CD14-positive monocyte (primary cell): ENCODE measurements at regions not wholly inside any gene's neighbourhood (a gene's known extent, or its start where the extent isn't known, plus 50 kb on each side); places are given as distances from the start of the nearest gene placed in this dataset.

Source experiments
- DNase-seq, 3 donors: peaks; one replicate each; pipeline ENCODE4 v3.0.0-alpha.2; 2011 to 2022
- H2AFZ ChIP-seq: 2 replicates; pipeline ENCODE4 v1.6.0; 2012; ENCODE audit warnings: mild to moderate bottlenecking, low read depth, low read length, inconsistent platforms; ENCODE audit not compliant: insufficient read depth, poor library complexity, severe bottlenecking
- H3K27ac ChIP-seq, 2 donors: 1 replicate in 1 of 2; 2 replicates in 1 of 2; pipeline ENCODE4 v1.5.1; 2012 to 2013; ENCODE audit warnings: low read length in 2 of 2, control low read depth in 1 of 2, inconsistent platforms in 1 of 2, low read depth in 1 of 2, mild to moderate bottlenecking in 1 of 2
- H3K27me3 ChIP-seq, 2 donors: one replicate each; pipeline versions ENCODE4 v1.6.0 to v1.6.1; 2011 to 2013; ENCODE audit warnings: low read length in 2 of 2; ENCODE audit not compliant: control insufficient read depth in 2 of 2, insufficient read depth in 2 of 2
- H3K36me3 ChIP-seq, 2 donors: replicated peaks in 1 of 2; 1 replicate in 1 of 2; 2 replicates in 1 of 2; pipeline versions ENCODE4 v1.5.1 to v1.6.1; 2012 to 2013; ENCODE audit warnings: low read length in 2 of 2, control low read depth in 1 of 2, inconsistent platforms in 1 of 2, mild to moderate bottlenecking in 1 of 2; ENCODE audit not compliant: insufficient read depth in 2 of 2, control insufficient read depth in 1 of 2
- H3K4me1 ChIP-seq, 2 donors: 1 replicate in 1 of 2; 2 replicates in 1 of 2; pipeline versions ENCODE4 v1.5.1 to v1.6.1; 2012 to 2013; ENCODE audit warnings: low read length in 2 of 2, control low read depth in 1 of 2, inconsistent platforms in 1 of 2, mild to moderate bottlenecking in 1 of 2, moderate library complexity in 1 of 2; ENCODE audit not compliant: insufficient read depth in 2 of 2, control insufficient read depth in 1 of 2
- H3K4me2 ChIP-seq: replicated peaks from 2 replicates; pipeline ENCODE3; 2012; ENCODE audit warnings: low read length, moderate library complexity, mild to moderate bottlenecking; ENCODE audit not compliant: poor library complexity, severe bottlenecking; ENCODE audit errors: extremely low read depth
- H3K4me3 ChIP-seq, 3 experiments: fragments of 200-600 bp in 1 of 3; sonication (generic) in 1 of 3; replicated peaks in 1 of 3; 1 replicate in 2 of 3; 2 replicates in 1 of 3; pipeline ENCODE4 v1.5.1; 2011 to 2013; ENCODE audit warnings: low read length in 3 of 3, mild to moderate bottlenecking in 3 of 3, control low read depth in 2 of 3, low read depth in 2 of 3, inconsistent platforms in 1 of 3, moderate library complexity in 1 of 3
- H3K79me2 ChIP-seq: 2 replicates; pipeline ENCODE4 v1.6.0; 2012; ENCODE audit warnings: mild to moderate bottlenecking, control low read depth, inconsistent platforms, low read length, moderate library complexity; ENCODE audit not compliant: insufficient read depth
- H3K9ac ChIP-seq: 2 replicates; pipeline ENCODE4 v1.6.0; 2017; ENCODE audit warnings: low read length, mild to moderate bottlenecking; ENCODE audit not compliant: insufficient read depth, poor library complexity, severe bottlenecking
- H3K9me3 ChIP-seq, 2 donors: replicated peaks in 1 of 2; 1 replicate in 1 of 2; 2 replicates in 1 of 2; pipeline versions ENCODE4 v1.5.1 to v1.6.1; 2012 to 2013; ENCODE audit warnings: low read length in 2 of 2, control low read depth in 1 of 2; ENCODE audit not compliant: control insufficient read depth in 1 of 2, insufficient read depth in 1 of 2
- H4K20me1 ChIP-seq: 2 replicates; pipeline ENCODE4 v1.6.0; 2012; ENCODE audit warnings: mild to moderate bottlenecking, low read length, control low read depth, moderate library complexity; ENCODE audit not compliant: insufficient read depth
- H3K27ac Mint-ChIP-seq, 7 donors: one replicate each; pipeline ENCODE4 v1.8.0; 2020; ENCODE audit warnings: mild to moderate bottlenecking in 7 of 7, mixed read lengths in 7 of 7, moderate library complexity in 6 of 7, inconsistent platforms in 2 of 7
- H3K27me3 Mint-ChIP-seq, 3 donors: one replicate each; pipeline ENCODE4 v1.8.0; 2021 to 2022; ENCODE audit warnings: low read depth in 3 of 3, mild to moderate bottlenecking in 3 of 3, mixed read lengths in 3 of 3, moderate library complexity in 3 of 3, inconsistent platforms in 1 of 3
- H3K36me3 Mint-ChIP-seq, 2 donors: one replicate each; pipeline ENCODE4 v1.8.0; 2020; ENCODE audit warnings: mixed read lengths in 2 of 2, inconsistent platforms in 1 of 2, mild to moderate bottlenecking in 1 of 2
- H3K4me1 Mint-ChIP-seq: one replicate; pipeline ENCODE4 v1.8.0; 2020; ENCODE audit warnings: mild to moderate bottlenecking, mixed read lengths
- H3K4me3 Mint-ChIP-seq, 2 donors: one replicate each; pipeline ENCODE4 v1.8.0; 2020; ENCODE audit warnings: mild to moderate bottlenecking in 2 of 2, mixed read lengths in 2 of 2, moderate library complexity in 1 of 2
- H3K9me3 Mint-ChIP-seq, 7 donors: one replicate each; pipeline ENCODE4 v1.8.0; 2020 to 2022; ENCODE audit warnings: mixed read lengths in 7 of 7, mild to moderate bottlenecking in 6 of 7, moderate library complexity in 6 of 7, inconsistent platforms in 2 of 7
- WGBS: methylation state at CpG from one replicate; pipeline ENCODE4 v1.1.5; 2013; ENCODE audit warnings: missing lambda C conversion rate; ENCODE audit not compliant: insufficient coverage; 5-methylcytosine and 5-hydroxymethylcytosine counted together
- intact Hi-C, 2 donors: fragments of 100-400 bp; cut with micrococcal nuclease; formaldehyde crosslinking; loops; one replicate each; pipeline versions ENCODE4 v1.15.0 to v1.15.1; 2023
- TF ChIP-seq, protein P1 (sequence below): fragments of 200-600 bp; IDR thresholded peaks from one replicate; pipeline ENCODE4 v1.8.0; 2022; ENCODE audit warnings: antibody characterized with exemption, mild to moderate bottlenecking

DNA sequence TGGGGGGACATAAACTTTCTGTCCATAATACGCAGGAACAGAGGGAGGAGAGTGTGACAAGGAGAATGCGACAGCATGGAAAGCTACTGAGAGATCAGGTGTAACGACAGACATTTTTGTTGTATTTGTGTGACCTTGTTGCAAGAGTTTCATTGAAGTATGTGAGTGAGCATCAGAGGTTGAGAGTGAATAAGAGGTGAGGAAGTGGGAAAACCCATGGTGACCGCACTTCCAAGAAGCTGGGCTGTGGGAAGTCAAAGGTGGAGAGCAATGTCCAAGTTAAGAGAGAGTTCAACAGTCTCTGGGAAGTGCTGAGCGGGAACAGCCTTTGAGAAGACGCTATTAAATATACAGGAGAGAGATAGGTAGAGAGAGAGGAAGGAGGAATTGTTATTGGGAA lies 76.4 kb upstream of the PGRMC2 start:
- Histone ChIP-seq H3K79me2 (no peaks in the 10 kb centered on the region), H3K9ac (no peak overlapping the region), H4K20me1 (no peaks in the 10 kb centered on the region), H3K36me3 (no peaks in the 10 kb centered on the region), H3K9me3 (peaks cover 2 to 4% of the 10 kb centered on the region in 2 donors), H3K27me3 (no peaks in the 10 kb centered on the region), H3K4me2 (no peak overlapping the region), H3K4me3 (no peak overlapping the region), H3K27ac (no peak overlapping the region), H2AFZ (no peak overlapping the region), H3K4me1 (no peaks in the 10 kb centered on the region)
- H3K27ac Mint-ChIP-seq: no peak overlapping the region
- H3K27me3 Mint-ChIP-seq: peaks cover 0 to 2% (median 0%) of the 10 kb centered on the region in 3 donors
- no peaks in the 10 kb centered on the region for H3K4me1 Mint-ChIP-seq
- H3K4me3 Mint-ChIP-seq: no peak overlapping the region
- 96% methylated on average over 6 of the region's 6 CpGs for WGBS
- intact Hi-C loops: no loop called here
- DNase-seq: no peak
- TF ChIP-seq, protein P1, sequence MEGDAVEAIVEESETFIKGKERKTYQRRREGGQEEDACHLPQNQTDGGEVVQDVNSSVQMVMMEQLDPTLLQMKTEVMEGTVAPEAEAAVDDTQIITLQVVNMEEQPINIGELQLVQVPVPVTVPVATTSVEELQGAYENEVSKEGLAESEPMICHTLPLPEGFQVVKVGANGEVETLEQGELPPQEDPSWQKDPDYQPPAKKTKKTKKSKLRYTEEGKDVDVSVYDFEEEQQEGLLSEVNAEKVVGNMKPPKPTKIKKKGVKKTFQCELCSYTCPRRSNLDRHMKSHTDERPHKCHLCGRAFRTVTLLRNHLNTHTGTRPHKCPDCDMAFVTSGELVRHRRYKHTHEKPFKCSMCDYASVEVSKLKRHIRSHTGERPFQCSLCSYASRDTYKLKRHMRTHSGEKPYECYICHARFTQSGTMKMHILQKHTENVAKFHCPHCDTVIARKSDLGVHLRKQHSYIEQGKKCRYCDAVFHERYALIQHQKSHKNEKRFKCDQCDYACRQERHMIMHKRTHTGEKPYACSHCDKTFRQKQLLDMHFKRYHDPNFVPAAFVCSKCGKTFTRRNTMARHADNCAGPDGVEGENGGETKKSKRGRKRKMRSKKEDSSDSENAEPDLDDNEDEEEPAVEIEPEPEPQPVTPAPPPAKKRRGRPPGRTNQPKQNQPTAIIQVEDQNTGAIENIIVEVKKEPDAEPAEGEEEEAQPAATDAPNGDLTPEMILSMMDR: no peak
- H3K9me3 Mint-ChIP-seq: peaks cover 4 to 17% (median 8%) of the 10 kb centered on the region in 7 donors
- H3K36me3 Mint-ChIP-seq: no peaks in the 10 kb centered on the region

DNA sequence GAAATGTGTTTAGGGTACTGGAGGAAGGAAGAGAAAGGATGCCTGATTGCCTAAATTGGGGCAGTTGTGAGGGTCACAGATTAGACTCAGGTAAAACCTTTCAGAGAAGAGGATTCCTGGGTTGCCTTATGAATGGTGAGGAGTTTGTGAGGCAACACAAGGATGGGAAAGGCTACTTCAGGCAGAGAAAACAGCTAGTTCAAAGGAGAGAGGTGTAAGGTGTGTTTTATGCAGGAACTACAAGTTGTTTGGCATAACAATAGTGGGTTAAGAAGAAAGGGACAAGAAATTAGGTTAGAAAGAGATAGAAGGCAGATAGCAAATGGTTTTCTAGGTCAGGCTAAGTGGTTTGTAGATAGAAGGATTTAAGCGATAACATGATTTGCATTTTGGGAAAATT lies 75.1 kb upstream of the PGRMC2 start:
- intact Hi-C loops: no loop called here

More for the DNA sequence above, 75.1 kb upstream of the PGRMC2 start:
- 80% methylated on average over 1 of the region's 1 CpG for WGBS
- Histone ChIP-seq H3K27me3 (no peaks in the 10 kb centered on the region), H2AFZ (no peak overlapping the region), H3K27ac (no peak overlapping the region), H3K36me3 (no peaks in the 10 kb centered on the region), H3K9me3 (peaks cover 0 to 5% of the 10 kb centered on the region in 2 donors), H3K79me2 (no peaks in the 10 kb centered on the region), H3K4me2 (no peak overlapping the region), H3K4me1 (no peaks in the 10 kb centered on the region), H3K4me3 (no peak overlapping the region), H3K9ac (no peak overlapping the region), H4K20me1 (no peaks in the 10 kb centered on the region)
- no peak for DNase-seq
- Mint-ChIP-seq H3K27ac (no peak overlapping the region), H3K27me3 (no peaks in the 10 kb centered on the region), H3K36me3 (no peaks in the 10 kb centered on the region), H3K9me3 (peaks cover 0 to 10% (median 2%) of the 10 kb centered on the region in 7 donors), H3K4me3 (no peak overlapping the region), H3K4me1 (no peaks in the 10 kb centered on the region)
- TF ChIP-seq, protein P1: no peak
